Ovary (tissue), 3 donors: ENCODE measurements at regions not wholly inside any gene's neighbourhood (a gene's known extent, or its start where the extent isn't known, plus 50 kb on each side); places are given as distances from the start of the nearest gene placed in this dataset.

Experiments used
- CTCF ChIP-seq, 3 donors: fragments of 450-650 bp in 2 of 3; fragments of 200-600 bp in 1 of 3; IDR thresholded peaks; one replicate each; pipeline versions ENCODE4 v1.5.1 to v1.8.0; 2016 to 2022; ENCODE audit warnings: antibody characterized with exemption in 3 of 3, mild to moderate bottlenecking in 1 of 3
- POLR2A ChIP-seq: fragments of 450-650 bp; IDR thresholded peaks from one replicate; pipeline ENCODE4 v1.6.1; 2017; ENCODE audit warnings: antibody characterized with exemption, mild to moderate bottlenecking, moderate library complexity
- donor health status: DM: no; HTN: no; CAD: no.

- TF ChIP-seq CTCF (IDR thresholded peaks at IDR 0.05), result no peak
- TF ChIP-seq POLR2A, result no peak
Observed at GRCh38 chr9:89788434-89788833, 183.6 kb downstream of the GADD45G start.
